ENCODE measurements at regions not wholly inside any gene's neighbourhood (a gene's known extent, or its start where the extent isn't known, plus 50 kb on each side); places are given as distances from the start of the nearest gene placed in this dataset.

GRCh38 chr4:79044141-79044659 lies 105.0 kb upstream of the PAQR3 start:
- Histone ChIP-seq H3K18ac (ENCODE audit: insufficient read length, low read depth, low read length) (no peak overlapping the region), H3K9ac (ENCODE audit: extremely low read depth, insufficient read length, low read length) (no peak overlapping the region), H2AK5ac (ENCODE audit: insufficient read length, low read length) (no peak overlapping the region), H2BK12ac (ENCODE audit: insufficient read length, low read depth, low read length) (no peak overlapping the region), H2BK120ac (ENCODE audit: low read depth, low read length, poor library complexity, severe bottlenecking) (no peak overlapping the region), H4K8ac (replicated peaks; ENCODE audit: insufficient read length, low read depth, low read length) (no peak overlapping the region), H2AFZ (ENCODE audit: low read length) (no peak overlapping the region), H3K27me3 (ENCODE audit: insufficient read depth, low read length) (no peaks in the 10 kb centered on the region), H4K5ac (ENCODE audit: insufficient read length, low read depth, low read length) (no peak overlapping the region), H2BK5ac (ENCODE audit: insufficient read length, low read length) (no peak overlapping the region), H3K4me2 (ENCODE audit: insufficient read depth, insufficient read length, low read length) (no peak overlapping the region), H3K23me2 (ENCODE audit: insufficient read length, low read depth, low read length, poor library complexity, severe bottlenecking) (no peaks in the 10 kb centered on the region), H3K23ac (ENCODE audit: insufficient read length, low read depth, low read length) (no peak overlapping the region), H3K14ac (ENCODE audit: insufficient read depth, low read length) (no peak overlapping the region), H4K20me1 (ENCODE audit: control insufficient read depth, insufficient read depth, insufficient read length) (no peaks in the 10 kb centered on the region), H3K4me1 (ENCODE audit: insufficient read depth, low read length) (no peaks in the 10 kb centered on the region), H3K27ac (ENCODE audit: insufficient read length, low read depth, low read length) (no peak overlapping the region), H3K9me3 (ENCODE audit: control insufficient read depth, low read depth, low read length) (no peaks in the 10 kb centered on the region), H2BK20ac (ENCODE audit: low read depth, low read length, poor library complexity, severe bottlenecking) (no peak overlapping the region), H3K79me2 (ENCODE audit: insufficient read depth, low read length) (no peaks in the 10 kb centered on the region), H3K56ac (ENCODE audit: insufficient read length, low read depth, low read length) (no peak overlapping the region), H3K4ac (ENCODE audit: low read depth, low read length) (no peak overlapping the region), H2BK15ac (ENCODE audit: low read depth, low read length) (no peak overlapping the region), H3T11ph (ENCODE audit: low read length) (no peak overlapping the region), H4K91ac (ENCODE audit: insufficient read length, low read depth, low read length) (no peak overlapping the region), H3K79me1 (ENCODE audit: insufficient read depth, low read depth, low read length, poor library complexity, severe bottlenecking) (no peaks in the 10 kb centered on the region)
- Mint-ChIP-seq H3K4me1 (no peaks in the 10 kb centered on the region), H3K27ac (no peak overlapping the region), H3K36me3 (ENCODE audit: insufficient read depth in 1 of 3, low read depth in 3 of 3) (no peaks in the 10 kb centered on the region), H3K4me3 (no peak overlapping the region), H3K9me3 (no peaks in the 10 kb centered on the region), H3K27me3 (ENCODE audit: low read depth) (no peaks in the 10 kb centered on the region)
- TF ChIP-seq CTCF (conservative IDR thresholded peaks at IDR 0.05), result no peak
- no peak for DNase-seq
- WGBS (ENCODE audit: extremely low coverage, insufficient read length, low lambda C conversion rate), result no CpG with 5 or more reads among the region's 2 CpGs

All from H9 (cell line).